K562 (cell line): ENCODE measurements at regions not wholly inside any gene's neighbourhood (a gene's known extent, or its start where the extent isn't known, plus 50 kb on each side); places are given as distances from the start of the nearest gene placed in this dataset.

Experiments used
- ATAC-seq: fragments of 200-7000 bp; cut with Tn5 transposase; 3 replicates; pipeline ENCODE4 v1.9.1; 2020; ENCODE audit warnings: moderate library complexity
- BruUV-seq: library from RNA; stranded (reverse); fragments of 400-500 nt; replicated peaks from 2 replicates; lab custom pipeline; 2021; lab: Mats Ljungman, UMichigan
- CTCF ChIA-PET: fragments of 300-600 bp; formaldehyde crosslinking; extraction: SDS; loops from one replicate; lab custom pipeline; 2021; ENCODE audit warnings: low intra/inter-chr PET ratio; lab: Yijun Ruan, JAX
- POLR2A ChIA-PET: fragments of 300-600, 350-650 bp; sonication (Branson Sonifier 250); formaldehyde crosslinking; extraction: SDS; loops from one replicate; lab custom pipeline; 2021; ENCODE audit warnings: antibody characterized with exemption, inconsistent platforms; lab: Yijun Ruan, JAX
- DNase-seq, 4 experiments: peaks; one replicate each; pipeline versions ENCODE4 v3.0.0 to v3.0.0-alpha.2; 2011 to 2018; ENCODE audit warnings: low spot score in 3 of 4, mixed read lengths in 3 of 4; ENCODE audit errors: extremely low read depth in 1 of 4
- FAIRE-seq: peaks from 2 replicates; lab custom pipeline; 2011; peaks lifted over from hg19 to GRCh38; lab: Jason Lieb, UNC
- H2AFZ ChIP-seq: 2 replicates; pipeline ENCODE4 v1.6.0; 2011; ENCODE audit warnings: low read depth, low read length, control low read depth, inconsistent platforms
- H3K27ac ChIP-seq: fragments of 200-600 bp; 3 replicates; pipeline ENCODE4 v1.8.0; 2011; ENCODE audit warnings: low read depth, mild to moderate bottlenecking, control low read depth, inconsistent platforms, low read length, moderate library complexity, mixed read lengths; ENCODE audit errors: extremely low read depth
- H3K27me3 ChIP-seq, 2 experiments: fragments of 300-600 bp in 1 of 2; 2 replicates in 1 of 2; 3 replicates in 1 of 2; pipeline versions ENCODE4 v1.6.0 to v1.8.0; 2011; ENCODE audit warnings: inconsistent platforms in 2 of 2, low read length in 2 of 2, mild to moderate bottlenecking in 1 of 2, mixed read lengths in 1 of 2, moderate library complexity in 1 of 2; ENCODE audit not compliant: control insufficient read depth in 2 of 2, insufficient read depth in 2 of 2
- H3K36me3 ChIP-seq: fragments of 300-600 bp; 3 replicates; pipeline ENCODE4 v1.8.0; 2011; ENCODE audit warnings: mild to moderate bottlenecking, low read length, inconsistent platforms; ENCODE audit not compliant: control insufficient read depth, insufficient read depth
- H3K4me1 ChIP-seq, 2 experiments: fragments of 200-600 bp in 1 of 2; replicated peaks in 1 of 2; 2 replicates in 1 of 2; 3 replicates in 1 of 2; pipeline versions ENCODE4 v1.5.1 to v1.8.0; 2011; ENCODE audit warnings: inconsistent platforms in 2 of 2, low read length in 2 of 2, mild to moderate bottlenecking in 1 of 2, mixed read lengths in 1 of 2, moderate library complexity in 1 of 2; ENCODE audit not compliant: control insufficient read depth in 2 of 2, insufficient read depth in 2 of 2
- H3K4me2 ChIP-seq: 2 replicates; pipeline ENCODE4 v1.6.1; 2011; ENCODE audit warnings: low read length, control low read depth, inconsistent platforms, mixed read lengths; ENCODE audit not compliant: insufficient read depth
- H3K4me3 ChIP-seq: fragments of 200-600 bp; sonication (generic), shearing (Covaris generic); 2 replicates; pipeline ENCODE4 v1.5.1; 2016; ENCODE audit warnings: control low read depth, inconsistent platforms
- H3K79me2 ChIP-seq: fragments of 200-600 bp; 3 replicates; pipeline ENCODE4 v1.8.0; 2011; ENCODE audit warnings: low read length, inconsistent platforms; ENCODE audit not compliant: control insufficient read depth, insufficient read depth
- H3K9ac ChIP-seq, 2 experiments: 2 replicates each; pipeline versions ENCODE4 v1.6.0 to v1.6.1; 2011; ENCODE audit warnings: low read depth in 2 of 2, low read length in 2 of 2, control low read depth in 1 of 2, inconsistent platforms in 1 of 2, mild to moderate bottlenecking in 1 of 2, mixed read lengths in 1 of 2; ENCODE audit not compliant: insufficient read depth in 1 of 2
- H3K9me1 ChIP-seq: one replicate; pipeline ENCODE4 v1.6.0; 2011; ENCODE audit warnings: inconsistent platforms, mild to moderate bottlenecking, low read length, moderate library complexity; ENCODE audit not compliant: control insufficient read depth, insufficient read depth
- H3K9me3 ChIP-seq: replicated peaks from 2 replicates; pipeline ENCODE4 v1.5.1; 2011; ENCODE audit warnings: low read depth, low read length, inconsistent platforms; ENCODE audit not compliant: control insufficient read depth, insufficient read depth
- H4K20me1 ChIP-seq: replicated peaks from 2 replicates; pipeline ENCODE4 v1.6.1; 2011; ENCODE audit warnings: low read length, inconsistent platforms, mixed read lengths; ENCODE audit not compliant: control insufficient read depth, insufficient read depth
- ARNT ChIP-seq, 2 experiments: fragments of 450-650 bp; IDR thresholded peaks; 2 replicates each; pipeline ENCODE4 v1.6.1; 2016; ENCODE audit warnings: mild to moderate bottlenecking in 1 of 2
- ATF7 ChIP-seq: fragments of 450-650 bp; IDR thresholded peaks from 2 replicates; pipeline ENCODE4 v1.7.1; 2014; ENCODE audit warnings: mild to moderate bottlenecking, moderate library complexity
- BMI1 ChIP-seq: fragments of 150-350 bp; IDR thresholded peaks from 2 replicates; pipeline ENCODE4 v1.6.1; 2014; ENCODE audit warnings: low read length
- ELF4 ChIP-seq: fragments of 450-650 bp; formaldehyde crosslinking; IDR thresholded peaks from 2 replicates; pipeline ENCODE4 v1.4.0; 2022; ENCODE audit warnings: missing genetic modification characterization
- ETV6 ChIP-seq, 3 experiments: fragments of 150-350 bp in 1 of 3; sonication (generic) in 1 of 3; formaldehyde crosslinking in 1 of 3; IDR thresholded peaks; 2 replicates each; pipeline versions ENCODE4 v1.6.1 to v1.8.0; 2014 to 2022; ENCODE audit warnings: borderline replicate concordance in 2 of 3, low read depth in 2 of 3, antibody characterized with exemption in 1 of 3, low read length in 1 of 3, mild to moderate bottlenecking in 1 of 3, missing genetic modification reagents in 1 of 3
- KAT2B ChIP-seq: IDR thresholded peaks from one replicate; pipeline ENCODE4 v1.6.1; 2012; ENCODE audit warnings: low read depth, mild to moderate bottlenecking, control low read depth, inconsistent platforms, low read length, moderate library complexity
- MCM2 ChIP-seq: fragments of 450-650 bp; IDR thresholded peaks from 2 replicates; pipeline ENCODE4 v1.6.1; 2017; ENCODE audit warnings: low read depth, mild to moderate bottlenecking
- MCM3 ChIP-seq: fragments of 450-650 bp; IDR thresholded peaks from 2 replicates; pipeline ENCODE4 v1.6.1; 2016
- NELFE ChIP-seq: IDR thresholded peaks from 2 replicates; pipeline ENCODE4 v1.6.1; 2011; ENCODE audit warnings: mild to moderate bottlenecking; ENCODE audit not compliant: insufficient read depth, insufficient read length
- RUNX1 ChIP-seq: sonication (generic); IDR thresholded peaks from 2 replicates; pipeline ENCODE4 v1.6.1; 2016; ENCODE audit warnings: antibody characterized with exemption, low read depth
- SNRNP70 ChIP-seq: fragments of 200-400 bp; formaldehyde crosslinking; optimal IDR thresholded peaks from 2 replicates; pipeline ENCODE3; 2017; ENCODE audit warnings: low read depth, low read length
- SREBF1 ChIP-seq: fragments of 150-350 bp; IDR thresholded peaks from 2 replicates; pipeline ENCODE4 v1.6.1; 2014; ENCODE audit warnings: antibody characterized with exemption, low read depth, low read length, borderline replicate concordance
- ZFPM2 ChIP-seq: fragments of 250-450 bp; sonication (Bioruptor Pico); IDR thresholded peaks from 2 replicates; pipeline ENCODE4 v1.5.1; 2022; ENCODE audit warnings: mild to moderate bottlenecking
- ZNF57 ChIP-seq: fragments of 450-650 bp; formaldehyde crosslinking; IDR thresholded peaks from 2 replicates; pipeline ENCODE4 v1.4.0; 2020; ENCODE audit warnings: mild to moderate bottlenecking, moderate library complexity
- WGBS: fragments of 100-300 bp; shearing (Covaris generic); methylation state at CpG from one replicate; pipeline ENCODE4 v1.1.6; 2016; ENCODE audit warnings: low coverage, mixed read lengths; ENCODE audit not compliant: insufficient coverage; ENCODE audit errors: missing lambda C conversion rate; 5-methylcytosine and 5-hydroxymethylcytosine counted together
- in situ Hi-C: fragments of 300-500 bp; cut with MboI; formaldehyde crosslinking; loops from 4 replicates; pipeline ENCODE4 v1.15.0; 2018; ENCODE audit warnings: inconsistent platforms, mixed read lengths
- intact Hi-C: fragments of 100-400 bp; cut with micrococcal nuclease; formaldehyde crosslinking; loops from 2 replicates; pipeline ENCODE4 v1.14.2; 2022
- TF ChIP-seq, protein P1 (sequence below): sonication (generic); formaldehyde crosslinking; IDR thresholded peaks from 2 replicates; pipeline ENCODE4 v1.9.0; 2022; ENCODE audit warnings: mild to moderate bottlenecking, missing genetic modification reagents

DNA sequence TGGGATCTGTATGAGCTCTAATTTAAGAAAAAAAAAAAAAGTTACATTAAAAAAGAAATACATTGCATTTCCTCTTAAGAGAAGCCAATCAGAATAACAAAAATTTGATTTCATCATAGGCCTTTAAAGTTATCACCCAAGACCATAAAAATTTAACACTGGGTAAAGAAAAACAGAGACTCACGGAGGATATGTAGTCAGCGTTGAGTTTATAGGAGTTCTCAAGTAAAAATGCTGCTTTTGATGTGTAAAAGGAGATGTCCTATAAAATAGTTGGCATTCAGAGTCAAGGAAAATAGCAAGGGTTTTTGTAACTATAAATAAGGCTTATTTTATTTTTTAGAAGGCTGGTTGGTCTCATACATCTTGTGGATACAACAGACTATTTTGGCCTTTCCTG lies 191.1 kb downstream of the EFNB2 start (continued):
- TF ChIP-seq SNRNP70 = no peak
- TF ChIP-seq MCM2 = no peak
- no peak for TF ChIP-seq SREBF1
- TF ChIP-seq, all 486 proteins: peak for 0

DNA sequence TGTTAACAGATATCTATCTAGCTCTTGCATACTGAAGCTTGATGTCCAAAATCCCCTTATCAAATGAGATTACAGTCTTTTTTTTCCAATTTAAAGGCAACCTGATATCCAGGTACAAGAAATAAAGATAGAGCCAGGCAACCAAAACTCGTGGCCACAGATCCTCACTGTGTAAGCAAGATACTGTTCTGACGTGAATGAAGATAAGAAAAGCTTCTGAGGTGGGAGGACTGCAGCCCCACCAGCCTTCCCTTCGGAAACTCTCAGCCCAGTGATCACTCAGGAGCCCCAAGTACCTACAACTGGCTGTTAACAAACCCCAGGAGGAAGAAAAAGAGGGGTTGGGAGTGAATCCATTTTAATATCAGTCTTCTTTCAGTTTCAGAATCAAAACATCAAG lies 191.6 kb downstream of the EFNB2 start:
- FAIRE-seq (no peak), DNase-seq (no peak), ATAC-seq (no peak)
- WGBS = 0% methylated on average over 3 of the region's 3 CpGs
- POLR2A ChIA-PET = no interaction called here
- intact Hi-C loops = no loop called here
- CTCF ChIA-PET = no interaction called here
- H3K9me1 ChIP-seq = no peaks in the 10 kb centered on the region
- no peaks in the 10 kb centered on the region for H3K27me3 ChIP-seq
- no peak overlapping the region for H3K4me3 ChIP-seq
- H3K36me3 ChIP-seq = no peaks in the 10 kb centered on the region
- H4K20me1 ChIP-seq = no peaks in the 10 kb centered on the region
- no peaks in the 10 kb centered on the region for H3K9me3 ChIP-seq
- no peak overlapping the region for H2AFZ ChIP-seq
- no peak overlapping the region for H3K4me2 ChIP-seq
- no peak overlapping the region for H3K27ac ChIP-seq
- in situ Hi-C loops = no loop called here
- H3K79me2 ChIP-seq = no peaks in the 10 kb centered on the region
- H3K4me1 ChIP-seq = no peaks in the 10 kb centered on the region
- TF ChIP-seq KAT2B (no peak), MCM3 (no peak), NELFE (no peak), ARNT (IDR thresholded peaks at IDR 0.05) (no peak), ZNF57 (CRISPR knock-in tag) (no peak), RUNX1 (no peak), ETV6 (IDR thresholded peaks at IDR 0.05; ENCODE audit: borderline replicate concordance in 1 of 2, low read depth in 2 of 2, low read length in 1 of 2) (no peak), ETV6 (CRISPR knock-in tag; IDR thresholded peaks at IDR 0.05; ENCODE audit: borderline replicate concordance) (no peak), ZFPM2 (no peak), ATF7 (no peak), ELF4 (no peak), BMI1 (no peak)
- TF ChIP-seq, protein P1, sequence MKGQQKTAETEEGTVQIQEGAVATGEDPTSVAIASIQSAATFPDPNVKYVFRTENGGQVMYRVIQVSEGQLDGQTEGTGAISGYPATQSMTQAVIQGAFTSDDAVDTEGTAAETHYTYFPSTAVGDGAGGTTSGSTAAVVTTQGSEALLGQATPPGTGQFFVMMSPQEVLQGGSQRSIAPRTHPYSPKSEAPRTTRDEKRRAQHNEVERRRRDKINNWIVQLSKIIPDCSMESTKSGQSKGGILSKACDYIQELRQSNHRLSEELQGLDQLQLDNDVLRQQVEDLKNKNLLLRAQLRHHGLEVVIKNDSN (CRISPR knock-in tag) = no peak
- no peak overlapping the region for H3K9ac ChIP-seq
- no TSS peak for BruUV-seq
